Endothelial cell of umbilical vein (primary cell): ENCODE measurements at regions not wholly inside any gene's neighbourhood (a gene's known extent, or its start where the extent isn't known, plus 50 kb on each side); places are given as distances from the start of the nearest gene placed in this dataset.

Experiments
- BruUV-seq: library from RNA; stranded (reverse); fragments of 400-500 nt; replicated peaks from 2 replicates; lab custom pipeline; 2021; lab: Mats Ljungman, UMichigan
- CTCF ChIA-PET: fragments of 300-600, 350-600 bp; sonication (Branson Sonifier 250); formaldehyde crosslinking; loops from one replicate; lab custom pipeline; 2021; ENCODE audit warnings: antibody characterized with exemption, inconsistent platforms; lab: Charles Lee
- POLR2A ChIA-PET: fragments of 300-600, 350-600 bp; sonication (Branson Sonifier 250); formaldehyde crosslinking; loops from one replicate; lab custom pipeline; 2021; ENCODE audit warnings: antibody characterized with exemption, inconsistent platforms; lab: Charles Lee
- DNase-seq: peaks from one replicate; pipeline ENCODE4 v3.0.0-alpha.2; 2011; ENCODE audit warnings: low read depth, low spot score
- FAIRE-seq: peaks from 2 replicates; lab custom pipeline; 2011; peaks lifted over from hg19 to GRCh38; lab: Jason Lieb, UNC
- H2AFZ ChIP-seq: 2 replicates; pipeline ENCODE4 v1.6.0; 2012; ENCODE audit warnings: low read depth, low read length, control low read depth, inconsistent platforms
- H3K27ac ChIP-seq: 2 replicates; pipeline ENCODE4 v1.5.1; 2011; ENCODE audit warnings: low read depth, mild to moderate bottlenecking, control low read depth, low read length, moderate library complexity; ENCODE audit not compliant: insufficient read depth
- H3K27me3 ChIP-seq, 2 experiments: 2 replicates each; pipeline versions ENCODE4 v1.6.0 to v1.6.1; 2011; ENCODE audit warnings: low read length in 2 of 2, mixed read lengths in 1 of 2; ENCODE audit not compliant: control insufficient read depth in 2 of 2, insufficient read depth in 2 of 2
- H3K36me3 ChIP-seq, 2 experiments: 2 replicates in 1 of 2; 3 replicates in 1 of 2; pipeline ENCODE4 v1.5.1; 2011; ENCODE audit warnings: low read length in 2 of 2, mild to moderate bottlenecking in 1 of 2, moderate library complexity in 1 of 2; ENCODE audit not compliant: control insufficient read depth in 2 of 2, insufficient read depth in 2 of 2; ENCODE audit errors: extremely low read depth in 1 of 2
- H3K4me1 ChIP-seq: 3 replicates; pipeline ENCODE4 v1.5.1; 2011; ENCODE audit warnings: mild to moderate bottlenecking, low read length; ENCODE audit not compliant: control insufficient read depth, insufficient read depth; ENCODE audit errors: extremely low read depth
- H3K4me2 ChIP-seq: 2 replicates; pipeline ENCODE4 v1.6.1; 2011; ENCODE audit warnings: low read length, control low read depth, mixed read lengths; ENCODE audit not compliant: insufficient read depth
- H3K4me3 ChIP-seq, 3 experiments: fragments of 200-600 bp in 1 of 3; sonication (generic), shearing (Covaris generic) in 1 of 3; replicated peaks in 1 of 3; 2 replicates each; pipeline ENCODE4 v1.5.1; 2011 to 2016; ENCODE audit warnings: control low read depth in 3 of 3, low read length in 3 of 3, mild to moderate bottlenecking in 2 of 3, inconsistent platforms in 1 of 3, low read depth in 1 of 3, moderate library complexity in 1 of 3; ENCODE audit not compliant: insufficient read depth in 1 of 3
- H3K79me2 ChIP-seq: 2 replicates; pipeline ENCODE4 v1.6.0; 2012; ENCODE audit warnings: low read length, inconsistent platforms; ENCODE audit not compliant: control insufficient read depth, insufficient read depth
- H3K9ac ChIP-seq: replicated peaks from 2 replicates; pipeline ENCODE3; 2011; ENCODE audit warnings: low read length, control low read depth; ENCODE audit not compliant: insufficient read depth; ENCODE audit errors: extremely low read depth
- H3K9me1 ChIP-seq: replicated peaks from 3 replicates; pipeline ENCODE4 v1.6.0; 2011; ENCODE audit warnings: mild to moderate bottlenecking, low read length; ENCODE audit not compliant: control insufficient read depth, insufficient read depth; ENCODE audit errors: extremely low read depth
- H3K9me3 ChIP-seq: replicated peaks from 2 replicates; pipeline ENCODE4 v1.5.1; 2012; ENCODE audit warnings: low read length, inconsistent platforms; ENCODE audit not compliant: control insufficient read depth, insufficient read depth
- H4K20me1 ChIP-seq: replicated peaks from 2 replicates; pipeline ENCODE3; 2011; ENCODE audit warnings: mild to moderate bottlenecking, low read length; ENCODE audit not compliant: control insufficient read depth, insufficient read depth; ENCODE audit errors: extremely low read depth
- CTCF ChIP-seq, 2 donors: IDR thresholded peaks; 1 replicate in 1 of 2; 2 replicates in 1 of 2; pipeline ENCODE4 v1.5.1; 2011; ENCODE audit warnings: low read length in 2 of 2, mild to moderate bottlenecking in 2 of 2, moderate library complexity in 2 of 2, control low read depth in 1 of 2, inconsistent platforms in 1 of 2, low read depth in 1 of 2; ENCODE audit not compliant: insufficient read depth in 1 of 2; ENCODE audit errors: extremely low read depth in 1 of 2
- EZH2 ChIP-seq: IDR thresholded peaks from 2 replicates; pipeline ENCODE4 v1.6.1; 2012; ENCODE audit warnings: borderline replicate concordance, low read depth, mild to moderate bottlenecking, moderate library complexity, low read length, inconsistent platforms; ENCODE audit not compliant: severe bottlenecking
- FOS ChIP-seq: IDR thresholded peaks from 2 replicates; pipeline ENCODE4 v1.6.1; 2011; ENCODE audit warnings: mild to moderate bottlenecking, low read length, moderate library complexity, borderline replicate concordance; ENCODE audit not compliant: insufficient read depth
- GATA2 ChIP-seq: IDR thresholded peaks from 2 replicates; pipeline ENCODE4 v1.7.0; 2011; ENCODE audit warnings: low read depth, mild to moderate bottlenecking, moderate library complexity, mixed read lengths, low read length; ENCODE audit not compliant: insufficient read length, insufficient read depth
- JUN ChIP-seq: IDR thresholded peaks from 2 replicates; pipeline ENCODE4 v1.6.1; 2011; ENCODE audit warnings: borderline replicate concordance, low read depth; ENCODE audit not compliant: insufficient read length, insufficient read depth
- MAX ChIP-seq: IDR thresholded peaks from 2 replicates; pipeline ENCODE4 v1.6.1; 2011; ENCODE audit not compliant: insufficient read depth, insufficient read length
- MYC ChIP-seq: IDR thresholded peaks from one replicate; pipeline ENCODE4 v1.6.1; 2011; ENCODE audit warnings: mild to moderate bottlenecking, low read depth, low read length
- POLR2A ChIP-seq: IDR thresholded peaks from 2 replicates; pipeline ENCODE4 v1.6.1; 2012; ENCODE audit warnings: low read depth, mild to moderate bottlenecking, control low read depth, low read length
- POLR2AphosphoS5 ChIP-seq: IDR thresholded peaks from 2 replicates; pipeline ENCODE4 v1.6.1; 2012; ENCODE audit warnings: low read depth, mild to moderate bottlenecking, control low read depth, low read length, moderate library complexity; ENCODE audit not compliant: insufficient read depth
- dilution Hi-C: fragments of 300-500 bp; cut with MboI; formaldehyde crosslinking; loops from one replicate; pipeline ENCODE4 v1.15.0; 2019; ENCODE audit warnings: low sequenced_read_pairs; ENCODE audit not compliant: extremely low pct_ligation_motif_present
- intact Hi-C: fragments of 100-400 bp; cut with micrococcal nuclease; formaldehyde crosslinking; loops from one replicate; pipeline ENCODE4 v1.10.0; 2022

- no peaks in the 10 kb centered on the region for H4K20me1 ChIP-seq
- H3K4me3 ChIP-seq, result no peak overlapping the region
- H3K4me1 ChIP-seq, result no peaks in the 10 kb centered on the region
- no TSS peak for BruUV-seq
- TF ChIP-seq POLR2A, result no peak
- TF ChIP-seq POLR2AphosphoS5, result no peak
- TF ChIP-seq FOS, result no peak
- TF ChIP-seq CTCF (IDR thresholded peaks at IDR 0.05; ENCODE audit: extremely low read depth in 1 of 2, insufficient read depth in 1 of 2, low read depth in 1 of 2, low read length in 2 of 2), result no peak
- TF ChIP-seq JUN, result no peak
- no peak for TF ChIP-seq EZH2
- no peak for TF ChIP-seq MAX
- no peak for TF ChIP-seq MYC
- no peak for TF ChIP-seq GATA2
- FAIRE-seq (no peak), DNase-seq (no peak)
- no peak overlapping the region for H3K27ac ChIP-seq
- H2AFZ ChIP-seq, result no peak overlapping the region
- no peaks in the 10 kb centered on the region for H3K9me3 ChIP-seq
- H3K79me2 ChIP-seq, result no peaks in the 10 kb centered on the region
- no peaks in the 10 kb centered on the region for H3K36me3 ChIP-seq
- no peaks in the 10 kb centered on the region for H3K27me3 ChIP-seq
- POLR2A ChIA-PET, result no interaction called here
- no peaks in the 10 kb centered on the region for H3K9me1 ChIP-seq
- H3K9ac ChIP-seq, result no peak overlapping the region
- CTCF ChIA-PET, result no interaction called here
- intact Hi-C loops, result no loop called here
- no peak overlapping the region for H3K4me2 ChIP-seq
- dilution Hi-C loops, result no loop called here
Observed at GRCh38 chr15:100780208-100780800, 99.3 kb upstream of the ALDH1A3 start.
